DND-41 (cell line): ENCODE measurements at regions not wholly inside any gene's neighbourhood (a gene's known extent, or its start where the extent isn't known, plus 50 kb on each side); places are given as distances from the start of the nearest gene placed in this dataset.

ENCODE experiments used
- ATAC-seq: fragments of 200-7000 bp; cut with Tn5 transposase; 3 replicates; pipeline ENCODE4 v1.9.1; 2021; ENCODE audit warnings: low read depth; ENCODE audit not compliant: insufficient read depth
- DNase-seq: peaks from one replicate; pipeline ENCODE4 v3.0.0-alpha.2; 2020
- H2AFZ ChIP-seq: 2 replicates; pipeline ENCODE4 v1.6.0; 2012; ENCODE audit warnings: low read depth, low read length
- H3K27ac ChIP-seq: 2 replicates; pipeline ENCODE4 v1.5.1; 2012; ENCODE audit warnings: low read length, inconsistent platforms
- H3K27me3 ChIP-seq: fragments of 200-600 bp; sonication (generic); 2 replicates; pipeline ENCODE4 v1.6.0; 2012; ENCODE audit warnings: low read length, mild to moderate bottlenecking, inconsistent platforms; ENCODE audit not compliant: insufficient read depth, poor library complexity
- H3K36me3 ChIP-seq: 2 replicates; pipeline ENCODE4 v1.5.1; 2012; ENCODE audit warnings: low read length, inconsistent platforms; ENCODE audit not compliant: insufficient read depth
- H3K4me1 ChIP-seq: 2 replicates; pipeline ENCODE4 v1.5.1; 2012; ENCODE audit warnings: mild to moderate bottlenecking, low read length; ENCODE audit not compliant: insufficient read depth
- H3K4me2 ChIP-seq: 2 replicates; pipeline ENCODE4 v1.6.0; 2012; ENCODE audit warnings: mild to moderate bottlenecking, moderate library complexity, low read length, inconsistent platforms; ENCODE audit not compliant: insufficient read depth
- H3K4me3 ChIP-seq, 2 experiments: fragments of 200-600 bp in 1 of 2; shearing (Covaris generic) in 1 of 2; 2 replicates each; pipeline ENCODE4 v1.5.1; 2012 to 2016; ENCODE audit warnings: inconsistent platforms in 2 of 2, low read length in 2 of 2, mild to moderate bottlenecking in 2 of 2, low read depth in 1 of 2, moderate library complexity in 1 of 2
- H3K79me2 ChIP-seq: 2 replicates; pipeline ENCODE4 v1.6.0; 2012; ENCODE audit warnings: low read length, inconsistent platforms; ENCODE audit not compliant: insufficient read depth
- H3K9ac ChIP-seq: 2 replicates; pipeline ENCODE4 v1.6.0; 2012; ENCODE audit warnings: low read depth, mild to moderate bottlenecking, inconsistent platforms, low read length, moderate library complexity
- H3K9me3 ChIP-seq: 2 replicates; pipeline ENCODE4 v1.5.1; 2012; ENCODE audit warnings: low read length, moderate library complexity, mild to moderate bottlenecking, inconsistent platforms; ENCODE audit not compliant: insufficient read depth, severe bottlenecking
- H4K20me1 ChIP-seq: 2 replicates; pipeline ENCODE4 v1.6.0; 2012; ENCODE audit warnings: low read length; ENCODE audit not compliant: insufficient read depth
- CTCF ChIP-seq: IDR thresholded peaks from 2 replicates; pipeline ENCODE4 v1.5.1; 2012; ENCODE audit warnings: borderline replicate concordance, low read length, moderate library complexity, mild to moderate bottlenecking; ENCODE audit not compliant: poor library complexity, severe bottlenecking; ENCODE audit errors: extremely low read depth
- EZH2 ChIP-seq: IDR thresholded peaks from 3 replicates; pipeline ENCODE4 v1.6.1; 2012; ENCODE audit warnings: borderline replicate concordance, low read depth, mild to moderate bottlenecking, moderate library complexity, low read length, inconsistent platforms; ENCODE audit not compliant: severe bottlenecking

- H3K79me2 ChIP-seq, result no peaks in the 10 kb centered on the region
- no peaks in the 10 kb centered on the region for H4K20me1 ChIP-seq
- H3K4me1 ChIP-seq, result no peaks in the 10 kb centered on the region
- DNase-seq, result no peak
- no peaks in the 10 kb centered on the region for H3K27me3 ChIP-seq
- H3K4me3 ChIP-seq, result no peak overlapping the region
- no peak overlapping the region for H2AFZ ChIP-seq
- H3K27ac ChIP-seq, result no peak overlapping the region
- H3K9ac ChIP-seq, result no peak overlapping the region
- TF ChIP-seq CTCF (no peak), EZH2 (no peak)
- ATAC-seq, result no peak
- H3K4me2 ChIP-seq, result no peak overlapping the region
- H3K9me3 ChIP-seq, result peaks cover 2% of the 10 kb centered on the region
- H3K36me3 ChIP-seq, result no peaks in the 10 kb centered on the region
These were observed 1986.1 kb downstream of the ARAP2 start for GRCh38 chr4:34258176-34258575.

GRCh38 chr4:34261799-34262314 is 1982.5 kb downstream of the ARAP2 start:
- Histone ChIP-seq H4K20me1 (no peaks in the 10 kb centered on the region), H2AFZ (no peak overlapping the region), H3K4me2 (no peak overlapping the region), H3K4me1 (no peaks in the 10 kb centered on the region), H3K9me3 (peaks cover 2% of the 10 kb centered on the region), H3K36me3 (no peaks in the 10 kb centered on the region), H3K9ac (no peak overlapping the region), H3K79me2 (no peaks in the 10 kb centered on the region), H3K27ac (no peak overlapping the region), H3K27me3 (no peaks in the 10 kb centered on the region), H3K4me3 (no peak overlapping the region)
- TF ChIP-seq EZH2 (no peak), CTCF (no peak)
- ATAC-seq (no peak), DNase-seq (no peak)

GRCh38 chr4:34269613-34270012 is 1974.7 kb downstream of the ARAP2 start:
- H3K9ac ChIP-seq, result no peak overlapping the region
- no peak overlapping the region for H2AFZ ChIP-seq
- no peak overlapping the region for H3K27ac ChIP-seq
- H3K36me3 ChIP-seq, result no peaks in the 10 kb centered on the region
- H3K4me3 ChIP-seq, result no peak overlapping the region
- H3K27me3 ChIP-seq, result no peaks in the 10 kb centered on the region
- no peaks in the 10 kb centered on the region for H3K79me2 ChIP-seq
- ATAC-seq (no peak), DNase-seq (no peak)
- H3K4me2 ChIP-seq, result no peak overlapping the region
- H3K9me3 ChIP-seq, result no peaks in the 10 kb centered on the region
- TF ChIP-seq CTCF (no peak), EZH2 (no peak)
- no peaks in the 10 kb centered on the region for H3K4me1 ChIP-seq
- no peaks in the 10 kb centered on the region for H4K20me1 ChIP-seq

GRCh38 chr4:34271479-34272355 is 1972.6 kb downstream of the ARAP2 start:
- DNase-seq, result no peak
- H3K27me3 ChIP-seq, result no peaks in the 10 kb centered on the region
- H2AFZ ChIP-seq, result no peak overlapping the region
- TF ChIP-seq CTCF, result no peak
- TF ChIP-seq EZH2, result no peak
- H3K27ac ChIP-seq, result no peak overlapping the region
- no peaks in the 10 kb centered on the region for H4K20me1 ChIP-seq
- H3K4me1 ChIP-seq, result no peaks in the 10 kb centered on the region
- H3K9ac ChIP-seq, result no peak overlapping the region
- H3K4me2 ChIP-seq, result no peak overlapping the region
- H3K4me3 ChIP-seq, result no peak overlapping the region
- no peaks in the 10 kb centered on the region for H3K9me3 ChIP-seq
- no peaks in the 10 kb centered on the region for H3K79me2 ChIP-seq
- no peak for ATAC-seq
- no peaks in the 10 kb centered on the region for H3K36me3 ChIP-seq
